Stimulated activated CD4-positive, alpha-beta T cell treated with anti-CD3 and anti-CD28 coated beads, Interleukin-1b, Interleukin-23, amount 100 ng/mL, for 1 hour (primary cell): ENCODE measurements at regions not wholly inside any gene's neighbourhood (a gene's known extent, or its start where the extent isn't known, plus 50 kb on each side); places are given as distances from the start of the nearest gene placed in this dataset.

ENCODE experiments used
- DNase-seq, 2 donors: peaks; one replicate each; pipeline ENCODE4 v3.0.0-alpha.2; 2020; ENCODE audit warnings: low read depth in 2 of 2

DNA sequence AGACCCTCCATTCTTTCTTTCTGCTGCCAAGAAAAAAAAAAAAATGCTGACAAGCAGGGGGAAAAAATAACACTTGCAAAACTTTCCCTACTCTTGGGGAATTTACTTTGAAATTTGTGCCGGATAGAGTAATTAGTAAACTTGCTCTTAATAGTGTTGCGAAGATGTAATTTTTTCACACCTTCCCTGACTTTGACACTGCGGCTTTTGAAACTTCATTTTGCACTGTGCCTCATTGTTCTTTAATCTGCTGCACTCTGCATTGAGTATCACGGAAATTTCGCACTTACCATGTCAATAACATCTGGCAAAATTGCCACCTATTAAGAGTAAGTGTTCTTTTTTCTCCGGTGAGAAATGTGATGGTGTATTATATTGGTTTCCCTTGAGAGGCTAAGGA lies 596.1 kb downstream of the VRK1 start:
- DNase-seq, result no peak

DNA sequence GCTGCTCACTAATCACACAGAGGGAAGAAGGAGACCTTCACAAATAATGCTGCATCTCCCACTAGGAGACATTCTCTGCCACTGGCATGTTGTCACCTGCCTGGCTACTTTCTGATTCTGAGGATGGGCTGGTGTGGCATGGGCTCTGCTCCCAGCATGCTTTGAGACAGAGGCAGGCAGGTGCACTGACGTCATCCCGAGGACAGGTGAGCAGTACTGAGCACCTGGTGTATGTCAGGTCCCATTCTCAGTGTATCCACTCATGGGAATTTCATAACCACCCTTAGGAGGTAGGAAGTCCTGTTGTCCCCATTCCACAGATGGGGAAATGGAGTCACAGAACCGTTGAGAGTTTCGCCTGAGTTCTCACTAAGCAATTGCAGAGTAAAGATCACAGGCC lies 597.9 kb downstream of the VRK1 start:
- no peak for DNase-seq

DNA sequence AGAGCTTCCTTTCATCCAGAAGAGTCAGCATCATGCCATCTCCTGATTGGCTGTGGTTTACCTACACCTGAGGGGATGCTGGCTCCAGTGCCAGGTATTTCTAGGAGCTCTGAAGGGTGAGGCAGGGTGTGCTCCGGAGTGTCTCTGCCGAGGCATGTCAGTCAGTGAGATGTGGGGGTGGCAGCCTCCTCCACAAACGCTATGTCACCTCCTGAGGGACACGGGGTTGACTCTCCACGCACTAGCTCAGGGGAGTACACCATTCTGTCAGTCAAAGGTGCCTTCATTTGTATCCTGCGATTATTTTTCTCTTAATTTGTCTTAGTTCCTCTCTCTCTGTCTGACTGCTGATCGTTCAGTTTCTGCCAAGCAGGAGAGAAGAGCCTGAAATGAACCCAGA lies 604.5 kb downstream of the VRK1 start:
- no peak for DNase-seq

DNA sequence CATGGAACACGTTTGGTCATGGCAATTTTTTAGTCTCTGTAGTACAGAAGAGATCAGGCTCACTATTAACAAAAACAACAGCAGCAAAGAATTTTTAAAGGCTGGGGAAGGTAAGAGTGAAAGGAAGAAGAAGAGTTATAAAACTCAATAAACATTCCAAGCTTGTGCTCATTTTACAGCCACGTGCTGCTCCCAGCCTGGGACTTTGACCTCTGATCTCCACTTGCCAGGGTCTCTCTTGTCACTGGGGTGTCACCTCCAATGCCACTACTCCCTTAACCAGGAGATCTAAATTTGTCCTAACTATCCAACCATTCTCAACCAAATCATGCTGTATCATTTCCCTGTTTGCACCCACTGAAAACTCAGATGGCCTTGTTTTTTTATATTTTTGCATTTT lies 605.1 kb downstream of the VRK1 start:
- DNase-seq, result no peak

DNA sequence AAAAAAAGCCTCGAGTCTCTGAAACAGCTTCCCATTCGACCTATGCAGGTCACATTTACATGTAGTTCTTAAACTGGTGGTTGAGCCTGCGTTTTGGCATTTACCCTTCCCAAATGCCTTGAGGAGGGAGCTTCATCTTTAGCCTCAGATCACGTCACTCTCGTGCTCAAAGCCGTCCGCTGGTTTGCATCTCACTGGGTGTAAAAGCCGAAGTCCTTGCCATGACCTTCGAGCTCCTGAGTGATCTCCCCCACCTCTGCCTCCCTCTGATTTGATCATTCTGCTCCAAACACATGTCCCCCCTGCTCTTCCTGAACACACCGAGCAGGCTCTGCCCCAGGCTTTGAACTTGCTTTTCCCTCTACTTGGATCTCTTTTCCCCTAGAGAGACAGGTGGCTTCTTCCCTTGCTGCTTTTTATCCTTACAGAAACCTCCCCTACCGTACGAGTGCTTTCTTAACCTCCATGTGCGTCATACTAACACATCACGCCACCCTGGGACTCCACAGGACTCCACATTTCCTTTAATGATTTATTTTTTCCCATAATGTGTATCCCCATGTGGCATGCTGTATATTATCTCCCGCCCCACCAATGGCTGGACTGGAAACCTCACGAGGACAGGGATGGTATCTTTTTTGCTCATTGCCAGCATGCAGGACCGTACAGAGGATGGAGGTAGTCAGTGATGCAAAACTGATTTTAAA lies 610.7 kb downstream of the VRK1 start:
- no peak for DNase-seq

DNA sequence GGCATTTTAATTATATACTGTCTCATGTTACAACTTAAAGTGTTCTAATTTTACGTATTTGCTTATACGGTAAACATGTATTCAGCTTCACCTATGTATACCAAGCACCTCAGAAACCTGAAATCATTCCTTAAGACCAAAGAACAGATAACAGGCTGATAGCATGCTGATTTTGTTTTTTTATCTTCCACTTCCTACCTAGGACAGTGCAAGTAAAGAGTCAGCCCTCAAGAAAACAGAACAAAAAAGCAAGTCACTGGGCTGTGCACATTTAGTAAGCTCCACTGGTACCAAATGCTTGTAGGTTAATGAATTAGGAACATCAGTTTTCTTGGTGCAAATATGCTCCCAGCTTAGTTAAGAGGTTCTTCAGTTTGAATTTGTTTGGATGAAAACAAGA lies 611.3 kb downstream of the VRK1 start:
- no peak for DNase-seq

DNA sequence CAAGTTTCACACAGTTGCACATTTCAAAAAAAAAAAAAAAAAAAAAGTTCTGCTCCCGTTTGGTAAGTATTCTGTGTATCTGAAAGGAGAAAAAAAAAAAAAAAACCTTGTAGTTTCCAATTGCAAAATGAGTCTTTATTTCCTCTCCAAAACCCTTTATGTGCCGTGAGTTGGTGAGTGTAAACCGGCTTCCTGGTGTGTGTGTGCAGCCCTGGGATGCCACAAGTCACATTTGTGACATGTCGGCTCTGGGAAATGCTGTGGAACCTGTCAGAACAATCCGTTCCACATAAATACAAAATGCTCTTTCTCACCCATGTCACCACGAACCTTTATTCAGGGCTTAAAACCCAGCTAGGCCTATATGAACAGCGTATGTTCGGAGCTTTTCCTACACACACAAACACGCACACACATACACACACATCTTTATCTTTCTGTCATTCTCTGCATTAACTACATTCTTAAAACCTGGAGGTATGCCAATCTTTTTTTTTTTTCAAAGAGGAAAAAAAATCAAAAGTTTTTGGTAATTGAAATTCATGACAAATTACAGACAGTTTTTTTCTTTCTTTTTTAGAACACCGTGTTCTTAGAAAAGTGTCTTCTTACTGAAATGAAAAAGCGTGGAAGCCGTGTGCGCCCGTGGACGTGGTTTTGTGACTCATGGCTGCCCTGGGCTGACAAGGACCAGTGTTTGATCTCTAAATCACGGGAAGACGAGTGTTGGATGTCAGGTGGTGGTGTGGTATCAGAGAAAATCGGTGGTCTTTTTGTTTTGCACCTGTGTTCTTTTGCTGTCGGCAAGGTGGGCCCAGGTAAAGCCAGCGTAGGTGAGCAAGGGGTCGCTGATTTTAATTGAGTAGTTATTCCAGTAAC lies 612.0 kb downstream of the VRK1 start:
- peak in 1 of 2 donors; percentile 25 for DNase-seq

DNA sequence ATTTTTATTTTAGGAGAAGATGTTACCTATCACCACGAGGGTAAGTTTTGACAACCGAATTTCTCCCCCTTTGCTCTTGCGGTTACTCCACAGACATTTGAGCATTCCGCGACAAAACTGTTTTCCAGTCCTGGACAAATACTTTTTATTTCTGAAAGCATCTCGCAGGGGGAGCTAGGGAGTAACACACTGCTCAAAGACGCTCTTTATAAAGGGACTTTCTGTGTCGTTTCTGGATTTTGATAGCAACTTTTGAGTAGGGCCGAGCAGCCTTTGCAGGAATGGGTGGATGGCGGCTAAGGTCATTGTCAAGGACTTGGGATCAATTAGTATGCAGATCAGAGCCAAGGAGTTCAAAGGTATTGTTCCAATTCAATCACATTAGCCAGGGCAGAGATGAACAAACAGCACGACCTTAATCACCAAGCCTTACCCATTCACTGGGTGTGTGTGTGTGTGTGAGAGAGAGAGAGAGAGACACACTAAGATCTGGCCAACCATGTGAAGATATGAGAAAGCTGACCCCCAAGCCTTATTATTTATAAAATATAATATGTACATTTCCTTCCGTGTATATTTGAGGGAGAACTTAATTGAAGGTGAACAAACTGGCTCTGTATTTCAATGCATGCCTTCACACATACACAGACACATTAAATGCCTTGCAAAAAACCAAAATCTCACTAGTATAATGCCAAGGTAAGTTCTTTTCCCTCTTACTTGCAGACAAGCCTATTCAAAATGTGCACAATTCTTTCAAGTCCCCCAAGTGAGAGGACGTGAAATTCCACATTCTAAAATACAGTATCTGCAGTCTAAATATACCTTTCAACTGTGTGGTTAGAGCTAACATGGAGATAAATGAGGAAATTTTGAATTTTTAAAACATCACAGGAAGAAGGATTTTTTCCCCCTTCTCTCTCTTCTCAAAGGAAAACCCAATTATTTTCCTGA lies 613.8 kb downstream of the VRK1 start:
- DNase-seq, result no peak

DNA sequence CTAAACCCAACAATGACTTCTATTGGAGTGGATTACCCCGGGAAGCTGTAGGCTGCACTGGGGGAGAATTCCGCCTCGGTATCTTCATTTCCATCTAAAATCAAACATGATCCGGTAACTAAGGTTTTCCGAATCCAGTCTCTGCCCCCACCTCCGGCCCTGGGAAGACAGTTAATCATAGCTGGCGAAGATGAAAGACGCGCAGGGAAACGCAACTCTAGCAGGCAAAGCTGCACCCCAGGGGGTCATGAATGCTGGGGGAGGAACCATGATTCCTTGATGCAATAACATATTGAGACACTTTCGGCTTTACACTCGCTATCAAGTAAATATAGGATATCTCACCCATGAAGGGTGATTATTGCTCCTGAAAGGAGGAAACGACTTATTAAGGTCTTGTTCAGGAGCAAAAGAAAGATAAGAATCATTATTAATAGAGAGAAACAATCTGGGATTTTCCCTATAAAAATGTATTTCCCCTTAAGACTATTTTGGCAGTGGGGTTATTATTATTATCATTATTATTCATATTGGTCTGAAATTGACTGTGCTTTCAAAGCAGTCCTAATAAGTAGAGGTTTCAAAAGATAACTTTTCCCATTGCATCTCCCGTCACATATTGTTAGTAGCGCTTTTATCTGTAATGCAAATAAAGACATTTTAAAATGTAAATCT lies 614.9 kb downstream of the VRK1 start:
- no peak for DNase-seq

DNA sequence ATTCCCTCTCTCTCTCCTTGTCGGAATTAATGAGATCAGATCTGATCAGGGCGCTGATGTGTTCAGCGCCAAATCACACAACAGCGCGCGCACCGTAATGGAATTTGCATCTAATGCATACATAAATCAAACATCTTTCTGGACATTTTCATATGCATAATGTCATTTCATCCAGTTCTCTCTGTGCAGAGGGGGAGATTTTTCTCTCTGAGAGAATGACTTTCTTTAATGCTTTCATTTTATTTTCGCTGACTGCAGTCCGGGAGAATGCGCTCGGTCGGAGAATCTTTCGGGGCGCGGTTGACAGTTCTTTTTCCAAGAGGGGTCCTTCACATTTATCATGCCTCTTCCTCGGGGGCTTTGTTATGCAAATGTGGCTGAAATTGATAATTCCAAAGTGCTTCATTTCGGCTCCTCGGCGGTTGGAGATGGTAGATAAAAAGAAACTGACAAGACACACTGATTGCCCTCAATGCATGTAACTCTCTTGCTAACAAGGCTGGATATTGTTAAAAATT lies 615.9 kb downstream of the VRK1 start:
- no peak for DNase-seq

DNA sequence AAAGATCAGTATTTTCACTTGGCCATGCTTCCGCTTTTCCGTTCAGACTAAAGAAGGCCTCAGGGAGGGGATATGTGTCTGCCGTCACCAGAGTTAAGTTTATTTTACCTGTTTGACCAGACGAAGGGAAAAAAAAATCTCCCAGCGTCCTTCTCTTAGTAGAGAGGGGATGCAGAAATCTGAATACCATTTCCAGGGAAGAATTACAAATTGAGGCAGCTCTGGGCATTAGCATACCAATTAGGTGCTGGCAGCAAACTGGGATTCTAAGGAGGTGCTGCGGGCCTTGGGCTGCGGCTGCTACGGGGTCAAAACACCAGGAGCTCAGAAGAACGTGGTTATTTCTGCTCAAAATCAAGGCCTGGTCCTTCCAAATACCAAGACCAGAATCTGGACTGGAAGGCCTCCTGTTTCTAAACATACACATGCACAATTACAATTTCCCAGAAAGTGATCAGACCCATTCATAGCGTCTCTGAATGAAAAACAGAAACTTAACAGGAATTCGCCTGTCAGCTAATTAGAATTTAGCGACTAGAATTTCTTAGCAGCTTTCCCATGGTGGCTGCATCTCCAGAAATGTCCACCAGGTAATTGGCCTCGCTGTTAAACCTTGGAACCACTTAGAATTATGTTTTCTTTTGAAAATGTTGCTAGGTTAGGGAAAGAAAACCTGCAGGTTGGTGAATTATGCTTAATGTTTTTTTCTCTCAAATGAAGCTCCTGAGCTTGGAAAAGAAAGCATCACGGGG lies 617.0 kb downstream of the VRK1 start:
- no peak for DNase-seq

DNA sequence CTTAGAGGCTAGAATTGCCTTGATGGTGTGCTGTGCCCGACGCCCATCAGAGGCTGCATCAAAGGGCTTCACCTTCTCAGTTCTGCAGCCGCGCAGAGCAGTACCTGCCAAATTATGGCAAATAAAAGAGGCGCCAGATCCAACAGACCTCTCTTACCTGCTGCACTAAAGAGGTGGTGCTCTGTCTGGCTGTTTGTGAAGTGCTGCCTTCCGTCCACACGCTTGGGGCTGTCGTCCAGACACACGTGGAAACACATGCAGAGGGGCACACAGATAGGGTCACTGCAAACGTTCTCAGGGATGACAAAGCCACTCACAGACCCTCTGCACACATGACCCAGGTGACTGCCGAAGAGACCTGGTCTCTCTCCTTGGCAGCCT lies 617.5 kb downstream of the VRK1 start:
- DNase-seq, result no peak

DNA sequence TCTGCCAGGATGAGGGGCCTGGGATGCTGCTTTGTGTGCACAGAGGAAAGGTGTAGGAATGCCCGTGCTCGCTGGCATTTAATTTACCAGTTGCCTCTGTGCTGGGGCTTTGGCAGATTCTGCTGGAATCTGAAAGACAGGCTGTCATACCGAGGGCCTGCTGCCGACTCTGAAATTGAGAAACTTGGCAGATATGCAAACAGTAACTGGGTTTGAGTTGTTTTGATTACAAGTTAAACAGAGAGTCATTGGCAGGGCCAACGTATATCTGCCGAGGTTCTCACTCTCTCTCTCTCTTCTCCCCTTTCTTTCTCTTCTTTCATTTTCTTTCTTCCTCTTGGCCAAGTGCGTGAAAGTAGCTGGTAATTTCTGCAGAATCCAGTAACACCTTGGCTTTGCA lies 618.7 kb downstream of the VRK1 start:
- DNase-seq, result no peak

DNA sequence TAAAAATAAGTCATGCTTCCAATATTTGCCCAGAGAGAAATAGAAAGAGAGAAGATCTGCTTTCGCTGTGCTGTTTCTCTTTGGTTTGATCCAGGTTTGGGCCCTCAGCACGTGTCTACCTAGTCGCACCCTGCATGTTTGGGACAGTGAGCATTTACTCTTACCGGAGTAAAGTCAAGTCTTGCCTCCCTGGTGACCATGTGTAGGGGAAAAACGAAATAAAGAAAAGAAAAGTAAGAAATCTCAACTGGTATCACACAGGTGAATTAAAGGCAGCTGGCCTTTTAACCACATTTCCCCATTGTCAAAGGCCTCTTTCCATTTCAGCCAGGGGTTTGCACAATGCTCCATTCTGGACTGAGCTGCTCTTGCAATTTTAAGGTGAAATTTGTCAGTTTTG lies 619.4 kb downstream of the VRK1 start:
- DNase-seq, result no peak

DNA sequence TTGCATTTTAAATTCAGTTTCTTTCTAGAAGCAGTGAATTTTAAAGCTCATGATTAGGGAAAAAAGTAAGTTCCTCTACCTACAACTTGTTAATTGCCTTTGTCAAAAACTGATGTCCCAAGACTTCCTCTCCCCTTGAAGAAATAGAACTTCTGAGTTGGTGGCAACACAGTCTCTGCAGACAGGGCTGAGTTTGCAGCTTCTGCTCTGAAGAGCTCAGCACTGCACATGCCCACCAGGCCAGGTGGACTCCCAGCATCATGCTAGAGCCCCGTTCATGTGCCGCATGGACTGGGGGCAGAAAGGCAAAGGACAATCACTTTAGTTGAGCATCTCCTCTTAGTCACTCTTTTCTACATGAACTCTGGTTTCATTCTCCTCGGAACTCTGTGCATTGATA lies 620.1 kb downstream of the VRK1 start:
- DNase-seq, result no peak

DNA sequence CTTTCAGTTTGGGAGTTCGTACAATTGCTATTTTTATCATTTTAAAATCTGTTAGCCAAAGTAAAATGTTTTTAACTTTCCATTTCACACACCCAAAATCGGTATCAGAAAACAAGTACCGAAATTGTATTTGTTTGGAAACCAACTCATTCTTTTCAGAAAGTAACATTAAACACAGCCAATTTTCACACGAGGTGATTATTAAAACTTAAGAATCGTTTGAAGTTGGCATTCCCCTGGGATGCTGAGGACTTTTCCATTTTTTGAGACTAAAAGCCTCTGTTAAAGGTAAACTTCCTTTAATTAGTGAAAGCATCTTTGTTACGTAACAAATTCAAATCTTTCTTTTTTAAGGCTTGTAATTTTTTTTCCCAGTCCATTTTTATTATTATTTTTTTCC lies 623.0 kb downstream of the VRK1 start:
- no peak for DNase-seq

DNA sequence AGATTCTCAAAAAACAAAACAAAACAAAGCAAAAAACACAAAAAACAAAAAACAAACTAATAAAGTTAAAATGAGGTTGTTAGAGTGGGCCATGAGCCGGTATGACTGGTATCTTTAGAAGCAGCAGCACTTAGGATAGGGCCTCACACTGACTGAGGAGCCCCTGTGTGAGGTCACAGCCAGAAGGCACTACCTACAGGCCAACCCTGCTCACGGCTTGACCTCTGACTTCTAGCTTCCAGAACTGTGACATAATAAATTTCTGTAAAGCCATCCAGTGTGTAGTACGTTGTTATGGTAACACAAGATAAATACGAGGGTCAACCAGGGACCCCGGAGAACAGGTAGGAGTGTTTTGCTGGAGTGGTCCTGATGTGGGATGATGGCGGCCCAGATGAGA lies 629.6 kb downstream of the VRK1 start:
- no peak for DNase-seq

DNA sequence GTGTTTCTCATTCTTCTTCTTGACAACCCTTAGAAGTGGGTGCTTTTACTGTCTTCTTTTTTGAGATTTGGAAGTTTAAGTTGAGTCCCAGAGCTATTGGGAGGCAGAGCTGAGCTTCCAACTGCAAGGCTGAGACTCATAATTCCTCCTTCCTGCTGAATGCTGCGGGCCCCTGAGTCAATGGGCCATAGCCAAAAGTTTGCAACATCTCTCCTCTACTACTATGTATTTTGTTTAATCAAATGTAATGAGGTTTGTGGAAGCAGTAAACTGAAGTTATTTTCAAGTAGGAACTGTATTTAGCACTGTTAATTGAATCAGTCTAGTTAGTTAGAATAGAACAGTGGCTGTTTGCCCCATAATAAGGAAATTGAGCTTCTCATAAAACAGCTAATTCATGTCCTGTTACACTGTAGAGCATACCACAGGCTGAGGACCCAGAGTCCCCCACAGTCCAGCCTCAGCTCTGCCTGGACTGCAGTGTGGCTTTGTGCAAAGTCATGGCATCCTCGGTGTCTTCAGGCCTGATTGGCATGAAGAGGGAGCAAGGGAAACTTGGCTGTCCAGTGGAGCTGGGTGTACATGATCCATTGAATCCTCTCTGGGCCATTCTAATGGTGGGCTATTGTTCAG lies 631.7 kb downstream of the VRK1 start:
- no peak for DNase-seq

DNA sequence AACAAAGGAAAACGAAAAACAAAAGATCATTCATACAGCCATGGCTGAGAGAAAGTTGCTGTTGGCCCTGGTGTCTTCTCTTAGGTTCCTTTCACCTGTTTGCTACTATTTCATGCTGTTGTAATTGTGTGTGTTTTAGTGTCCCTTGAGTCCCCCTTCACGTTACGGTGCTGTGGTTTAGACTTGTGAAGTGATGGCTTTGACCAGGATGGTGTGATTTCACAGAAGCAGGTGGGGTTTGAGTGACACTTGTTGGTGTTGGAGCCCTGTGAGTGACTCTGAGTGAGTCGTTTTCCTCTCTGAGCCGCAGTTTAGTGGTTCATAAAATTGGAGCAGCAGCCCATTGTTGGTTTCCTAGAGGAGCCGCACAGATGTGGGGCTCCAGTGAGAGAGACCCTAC lies 635.4 kb downstream of the VRK1 start:
- DNase-seq, result no peak

DNA sequence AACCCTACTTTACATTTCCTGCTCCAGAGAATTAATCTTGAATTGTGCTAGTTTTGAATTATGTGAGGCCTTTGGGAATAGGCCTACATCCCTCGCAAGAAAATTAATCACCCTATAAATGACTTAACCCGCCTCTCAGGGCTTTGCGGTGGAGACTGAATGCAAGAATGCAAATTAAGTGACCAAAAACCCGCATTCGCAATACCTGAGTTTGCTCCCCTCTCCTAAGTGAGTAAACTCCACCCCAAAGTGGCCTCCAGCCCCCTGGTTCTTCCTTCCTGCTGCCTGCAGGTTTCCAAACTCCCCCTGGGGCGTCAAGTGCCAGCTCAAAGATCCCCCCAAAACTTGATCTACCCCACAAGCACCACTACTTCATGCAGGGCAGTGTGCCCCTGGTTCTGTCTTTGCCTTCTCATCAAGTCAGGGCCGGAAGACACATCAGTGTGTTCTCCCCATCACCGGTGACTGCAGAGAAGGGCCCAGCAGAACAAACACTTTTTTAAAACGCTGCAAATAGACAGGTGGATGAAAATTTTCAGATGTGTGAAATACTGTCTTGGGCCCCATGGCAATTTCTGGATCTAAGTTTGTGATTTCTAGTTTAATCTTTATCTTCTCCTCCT lies 644.7 kb downstream of the VRK1 start:
- DNase-seq, result no peak
